Epithelial cell of proximal tubule (primary cell): ENCODE measurements at regions not wholly inside any gene's neighbourhood (a gene's known extent, or its start where the extent isn't known, plus 50 kb on each side); places are given as distances from the start of the nearest gene placed in this dataset.

Experiments
- DNase-seq: peaks from one replicate; pipeline ENCODE4 v3.0.0-alpha.2; 2011; ENCODE audit warnings: low read depth
- H3K4me3 ChIP-seq: 2 replicates; pipeline ENCODE4 v1.5.1; 2011; ENCODE audit warnings: low read depth, mild to moderate bottlenecking, low read length
- CTCF ChIP-seq: conservative IDR thresholded peaks from 2 replicates; pipeline ENCODE4 v1.5.1; 2012; ENCODE audit warnings: low read depth, mild to moderate bottlenecking, low read length

GRCh38 chr2:103963146-103963725 is 890.7 kb upstream of the POU3F3 start:
- no peak overlapping the region for H3K4me3 ChIP-seq
- TF ChIP-seq CTCF = no peak
- DNase-seq = no peak

- no peak overlapping the region for H3K4me3 ChIP-seq
- DNase-seq = no peak
- no peak for TF ChIP-seq CTCF
Observed at GRCh38 chr2:103977241-103977640, 876.7 kb upstream of the POU3F3 start.

DNA sequence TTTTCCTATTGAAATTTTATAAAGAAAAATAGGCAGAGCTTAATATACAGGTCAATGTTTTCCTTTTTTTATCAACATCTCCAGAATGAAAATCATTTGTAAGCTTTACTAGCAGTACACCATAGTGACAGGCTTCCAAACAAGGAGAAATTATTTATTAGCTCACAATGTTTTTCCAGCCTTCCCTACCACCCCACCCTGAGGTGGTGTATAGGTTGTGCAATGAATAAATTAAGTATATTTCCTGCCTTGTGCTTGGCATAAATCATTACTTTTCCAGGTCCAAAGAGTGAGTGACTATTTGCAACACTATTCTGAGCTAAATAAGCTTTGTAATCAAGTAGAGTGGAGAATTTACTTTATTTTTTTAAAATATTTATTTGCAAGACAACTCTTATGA is 876.2 kb upstream of the POU3F3 start:
- peak; percentile 55 for DNase-seq
- H3K4me3 ChIP-seq = no peak overlapping the region
- peak; percentile 37 for TF ChIP-seq CTCF

DNA sequence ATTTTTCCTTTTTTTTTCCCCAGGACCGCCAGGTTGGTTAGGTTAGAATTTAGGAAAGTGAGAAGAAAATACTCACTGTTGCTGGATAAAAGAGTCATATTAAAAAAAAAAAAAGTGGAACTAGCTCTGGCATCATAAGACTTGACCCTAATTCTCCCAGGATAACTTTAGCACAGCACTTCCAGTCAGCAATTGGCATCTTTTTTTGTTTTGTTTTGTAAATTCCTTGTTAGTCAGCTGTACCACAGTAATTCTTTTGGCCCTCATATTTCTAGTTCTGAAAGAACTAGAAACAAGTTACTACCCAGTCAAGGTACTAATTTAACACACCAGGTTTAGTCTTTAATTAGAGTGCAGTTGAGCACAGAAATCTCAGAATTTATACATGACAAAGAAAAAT is 873.5 kb upstream of the POU3F3 start:
- H3K4me3 ChIP-seq = no peak overlapping the region
- DNase-seq = no peak
- no peak for TF ChIP-seq CTCF

DNA sequence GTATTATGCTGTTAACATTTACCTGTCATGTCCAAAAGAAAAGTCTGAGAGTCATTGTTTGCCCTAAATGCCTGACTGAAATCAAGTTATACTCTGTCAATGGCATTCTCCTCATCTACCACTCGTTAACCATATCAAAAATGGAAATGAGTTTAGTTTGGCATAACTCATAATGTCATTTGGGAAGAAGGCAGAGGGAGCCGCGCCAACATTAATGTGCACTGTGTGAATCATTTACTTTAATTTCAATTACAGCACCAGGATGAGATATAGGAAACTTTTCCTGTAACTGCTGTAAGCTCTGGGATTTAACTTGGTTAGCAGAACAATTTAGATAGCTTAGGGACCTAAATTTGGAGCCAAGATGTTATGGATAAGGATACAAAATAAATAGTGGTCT is 871.2 kb upstream of the POU3F3 start:
- no peak overlapping the region for H3K4me3 ChIP-seq
- TF ChIP-seq CTCF = no peak
- DNase-seq = no peak

DNA sequence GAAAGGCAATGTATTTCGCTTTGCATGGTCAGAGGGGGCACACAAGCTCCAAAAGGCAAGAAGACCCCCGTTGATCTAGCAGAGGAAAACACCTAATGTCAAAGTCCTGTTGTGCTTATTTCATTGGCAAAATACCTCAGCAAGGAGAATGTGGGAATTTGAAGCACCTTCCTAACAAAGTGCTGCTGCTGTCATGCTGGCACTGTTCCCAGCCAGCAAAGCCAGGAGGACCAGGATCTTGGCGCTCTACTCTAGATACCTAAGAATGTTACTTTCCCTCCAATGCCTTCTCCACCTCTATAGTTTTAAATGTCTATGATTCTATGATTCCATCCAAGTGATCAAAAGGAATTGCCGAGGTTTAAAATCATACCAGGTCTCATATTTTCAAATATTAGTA is 867.9 kb upstream of the POU3F3 start:
- TF ChIP-seq CTCF = no peak
- no peak for DNase-seq
- no peak overlapping the region for H3K4me3 ChIP-seq

GRCh38 chr2:103991591-103991990 is 862.3 kb upstream of the POU3F3 start:
- no peak overlapping the region for H3K4me3 ChIP-seq
- peak; percentile 71 for TF ChIP-seq CTCF
- DNase-seq = no peak
